IPS-20b (cell line): ENCODE measurements at regions not wholly inside any gene's neighbourhood (a gene's known extent, or its start where the extent isn't known, plus 50 kb on each side); places are given as distances from the start of the nearest gene placed in this dataset.
"Not testable (repeated sequence)": the region's sequence is repeated elsewhere in the genome, so short reads cannot be mapped to it uniquely, and the experiment has no call there.

Experiments
- H3K27ac ChIP-seq: one replicate; pipeline ENCODE4 v1.5.1; 2013; ENCODE audit warnings: low read length
- H3K27me3 ChIP-seq: 2 replicates; pipeline ENCODE4 v1.6.1; 2013; ENCODE audit warnings: mild to moderate bottlenecking, low read length, inconsistent platforms; ENCODE audit not compliant: insufficient read depth
- H3K36me3 ChIP-seq: 2 replicates; pipeline ENCODE4 v1.6.1; 2013; ENCODE audit warnings: low read depth, mild to moderate bottlenecking, inconsistent platforms, low read length, moderate library complexity; ENCODE audit not compliant: insufficient read depth
- H3K4me1 ChIP-seq: 2 replicates; pipeline ENCODE4 v1.6.1; 2013; ENCODE audit warnings: mild to moderate bottlenecking, control low read depth, inconsistent platforms, low read length, moderate library complexity; ENCODE audit not compliant: insufficient read depth
- H3K4me3 ChIP-seq: 2 replicates; pipeline ENCODE4 v1.5.1; 2013; ENCODE audit warnings: mild to moderate bottlenecking, low read length, inconsistent platforms
- H3K9ac ChIP-seq: 2 replicates; pipeline ENCODE4 v1.6.1; 2013; ENCODE audit warnings: low read depth, mild to moderate bottlenecking, inconsistent platforms, low read length, moderate library complexity
- H3K9me3 ChIP-seq: 2 replicates; pipeline ENCODE4 v1.6.1; 2013; ENCODE audit warnings: mild to moderate bottlenecking, low read depth, low read length, inconsistent platforms; ENCODE audit not compliant: insufficient read depth

- H3K9me3 ChIP-seq = no peaks in the 10 kb centered on the region
- H3K27me3 ChIP-seq = no peaks in the 10 kb centered on the region
- no peak overlapping the region for H3K27ac ChIP-seq
- no peaks in the 10 kb centered on the region for H3K4me1 ChIP-seq
- H3K36me3 ChIP-seq = no peaks in the 10 kb centered on the region
- no peak overlapping the region for H3K4me3 ChIP-seq
- no peak overlapping the region for H3K9ac ChIP-seq
Observed at GRCh38 chr5:40154194-40154593, 525.5 kb upstream of the PTGER4 start.

- no peaks in the 10 kb centered on the region for H3K36me3 ChIP-seq
- H3K9me3 ChIP-seq = no peaks in the 10 kb centered on the region
- no peak overlapping the region for H3K27ac ChIP-seq
- H3K9ac ChIP-seq = no peak overlapping the region
- H3K4me3 ChIP-seq = no peak overlapping the region
- H3K4me1 ChIP-seq = no peaks in the 10 kb centered on the region
- no peaks in the 10 kb centered on the region for H3K27me3 ChIP-seq
Observed at GRCh38 chr5:40150896-40151295, 528.8 kb upstream of the PTGER4 start.

GRCh38 chr5:40141896-40142295 lies 537.8 kb upstream of the PTGER4 start:
- no peaks in the 10 kb centered on the region for H3K27me3 ChIP-seq
- H3K4me1 ChIP-seq = peaks cover 22% of the 10 kb centered on the region; the same call in 1 of the 2 replicates
- H3K27ac ChIP-seq = peak overlapping the region; percentile 84
- H3K36me3 ChIP-seq = no peaks in the 10 kb centered on the region
- H3K4me3 ChIP-seq = peak overlapping the region; percentile 16; the same call in 1 of the 2 replicates
- H3K9ac ChIP-seq = peak overlapping the region; percentile 2; the same call in 1 of the 2 replicates
- no peaks in the 10 kb centered on the region for H3K9me3 ChIP-seq

- Histone ChIP-seq H3K4me1 (peaks cover 22% of the 10 kb centered on the region; the same call in 1 of the 2 replicates), H3K4me3 (peak overlapping the region; percentile 16; the same call in 1 of the 2 replicates), H3K9me3 (no peaks in the 10 kb centered on the region), H3K36me3 (no peaks in the 10 kb centered on the region), H3K9ac (0 out of 2 replicates have a peak overlapping the region, but pooled peaks have one; percentile 2), H3K27ac (peak overlapping the region; percentile 84), H3K27me3 (no peaks in the 10 kb centered on the region)
Observed at GRCh38 chr5:40141418-40141817, 538.3 kb upstream of the PTGER4 start.

GRCh38 chr5:40137223-40137622 lies 542.5 kb upstream of the PTGER4 start:
- H3K4me3 ChIP-seq = no peak overlapping the region
- H3K27ac ChIP-seq = no peak overlapping the region
- H3K9me3 ChIP-seq = no peaks in the 10 kb centered on the region; the same call in 1 of the 2 replicates
- H3K4me1 ChIP-seq = peaks cover 13% of the 10 kb centered on the region; the same call in 1 of the 2 replicates
- no peaks in the 10 kb centered on the region for H3K27me3 ChIP-seq
- no peak overlapping the region for H3K9ac ChIP-seq
- H3K36me3 ChIP-seq = no peaks in the 10 kb centered on the region

GRCh38 chr5:40134883-40135520 lies 544.7 kb upstream of the PTGER4 start:
- H3K9ac ChIP-seq = no peak overlapping the region
- no peak overlapping the region for H3K4me3 ChIP-seq
- no peak overlapping the region for H3K27ac ChIP-seq
- no peaks in the 10 kb centered on the region for H3K27me3 ChIP-seq
- no peaks in the 10 kb centered on the region for H3K4me1 ChIP-seq
- H3K36me3 ChIP-seq = no peaks in the 10 kb centered on the region
- H3K9me3 ChIP-seq = peaks cover 18% of the 10 kb centered on the region

- no peaks in the 10 kb centered on the region for H3K36me3 ChIP-seq
- H3K27me3 ChIP-seq = no peaks in the 10 kb centered on the region
- no peak overlapping the region for H3K4me3 ChIP-seq
- peaks cover 63% of the 10 kb centered on the region for H3K9me3 ChIP-seq
- H3K4me1 ChIP-seq = no peaks in the 10 kb centered on the region
- no peak overlapping the region for H3K9ac ChIP-seq
- H3K27ac ChIP-seq = no peak overlapping the region
Observed at GRCh38 chr5:40124367-40124766, 555.3 kb upstream of the PTGER4 start.

GRCh38 chr5:40121236-40121635 lies 558.5 kb upstream of the PTGER4 start:
- Histone ChIP-seq H3K4me3 (no peak overlapping the region), H3K4me1 (no peaks in the 10 kb centered on the region), H3K27me3 (no peaks in the 10 kb centered on the region), H3K27ac (no peak overlapping the region), H3K9me3 (peaks cover 74% of the 10 kb centered on the region), H3K9ac (no peak overlapping the region), H3K36me3 (no peaks in the 10 kb centered on the region)

- Histone ChIP-seq H3K27me3 (no peaks in the 10 kb centered on the region), H3K36me3 (no peaks in the 10 kb centered on the region), H3K9me3 (peaks cover 18% of the 10 kb centered on the region), H3K4me3 (no peak overlapping the region), H3K9ac (no peak overlapping the region), H3K4me1 (no peaks in the 10 kb centered on the region), H3K27ac (no peak overlapping the region)
Observed at GRCh38 chr5:40112875-40113274, 566.8 kb upstream of the PTGER4 start.

- not testable (repeated sequence) for H3K27ac ChIP-seq, H3K9ac ChIP-seq, H3K4me3 ChIP-seq, H3K27me3 ChIP-seq, H3K36me3 ChIP-seq, H3K4me1 ChIP-seq
- H3K9me3 ChIP-seq = peaks cover 11% of the 10 kb centered on the region
Observed at GRCh38 chr5:40111036-40111435, 568.7 kb upstream of the PTGER4 start.

GRCh38 chr5:40108764-40109390 lies 570.8 kb upstream of the PTGER4 start:
- H3K36me3 ChIP-seq, H3K27me3 ChIP-seq, H3K9me3 ChIP-seq, H3K4me1 ChIP-seq, H3K4me3 ChIP-seq, H3K27ac ChIP-seq, H3K9ac ChIP-seq: not testable (repeated sequence)

GRCh38 chr5:40107786-40108185 lies 571.9 kb upstream of the PTGER4 start:
- not testable (repeated sequence) for H3K9me3 ChIP-seq, H3K4me1 ChIP-seq, H3K27ac ChIP-seq

More at GRCh38 chr5:40107786-40108185, 571.9 kb upstream of the PTGER4 start:
- H3K4me3 ChIP-seq, H3K27me3 ChIP-seq, H3K36me3 ChIP-seq, H3K9ac ChIP-seq: not testable (repeated sequence)
